Left ventricle myocardium inferior (tissue), 1 donor: ENCODE measurements at regions not wholly inside any gene's neighbourhood (a gene's known extent, or its start where the extent isn't known, plus 50 kb on each side); places are given as distances from the start of the nearest gene placed in this dataset.

Experiments
- DNase-seq: peaks from one replicate; pipeline ENCODE4 v3.0.0-alpha.2; 2020
- H3K27ac ChIP-seq: fragments of 200-600 bp; replicated peaks from 2 replicates; pipeline ENCODE4 v1.8.0; 2021
- H3K27me3 ChIP-seq: fragments of 200-600 bp; 2 replicates; pipeline ENCODE4 v1.8.0; 2021; ENCODE audit warnings: low read depth
- H3K36me3 ChIP-seq: fragments of 200-600 bp; 2 replicates; pipeline ENCODE4 v1.8.0; 2021
- H3K4me1 ChIP-seq: fragments of 200-600 bp; 2 replicates; pipeline ENCODE4 v1.8.0; 2021
- H3K4me3 ChIP-seq: fragments of 200-600 bp; 2 replicates; pipeline ENCODE4 v1.8.0; 2021; ENCODE audit warnings: mild to moderate bottlenecking, moderate library complexity
- H3K9me3 ChIP-seq: fragments of 200-600 bp; replicated peaks from 2 replicates; pipeline ENCODE4 v1.8.0; 2021
- CTCF ChIP-seq: fragments of 200-600 bp; IDR thresholded peaks from 2 replicates; pipeline ENCODE4 v1.8.0; 2021; ENCODE audit warnings: antibody characterized with exemption, mild to moderate bottlenecking, borderline replicate concordance
- intact Hi-C: fragments of 100-400 bp; cut with micrococcal nuclease; formaldehyde crosslinking; loops from one replicate; pipeline ENCODE4 v1.11.0; 2022
- donor health status: DM: no; HTN: yes; CAD: no; lungs with severe emphysema.

- Histone ChIP-seq H3K9me3 (no peaks in the 10 kb centered on the region), H3K36me3 (peaks cover 36% of the 10 kb centered on the region)
Measured at GRCh38 chr12:124420041-124420995, 125.4 kb downstream of the RFLNA start.

GRCh38 chr12:124419292-124420040 is 124.6 kb downstream of the RFLNA start:
- Histone ChIP-seq H3K4me3 (no peak overlapping the region), H3K9me3 (no peaks in the 10 kb centered on the region), H3K27me3 (no peaks in the 10 kb centered on the region), H3K36me3 (peaks cover 36% of the 10 kb centered on the region), H3K27ac (peak overlapping the region; percentile 94), H3K4me1 (peaks cover 47% of the 10 kb centered on the region)
- no peak for DNase-seq
- intact Hi-C loops, result no loop called here
- no peak for TF ChIP-seq CTCF

More at GRCh38 chr12:124420041-124420995, 125.4 kb downstream of the RFLNA start:
- DNase-seq, result no peak
- no peak for TF ChIP-seq CTCF
- no peak overlapping the region for H3K4me3 ChIP-seq
- H3K27ac ChIP-seq, result peak overlapping the region; percentile 94
- H3K4me1 ChIP-seq, result peaks cover 55% of the 10 kb centered on the region
- intact Hi-C loops, result no loop called here
- H3K27me3 ChIP-seq, result no peaks in the 10 kb centered on the region

- Histone ChIP-seq H3K27ac (peak overlapping the region; percentile 0), H3K27me3 (no peaks in the 10 kb centered on the region), H3K4me1 (peaks cover 46% of the 10 kb centered on the region), H3K4me3 (no peak overlapping the region), H3K36me3 (peaks cover 36% of the 10 kb centered on the region), H3K9me3 (no peaks in the 10 kb centered on the region)
- DNase-seq, result no peak
- intact Hi-C loops, result no loop called here
- TF ChIP-seq CTCF, result no peak
Measured at GRCh38 chr12:124418791-124419190, 123.9 kb downstream of the RFLNA start.

GRCh38 chr12:124418156-124418555 is 123.3 kb downstream of the RFLNA start:
- no peak for DNase-seq
- no peak overlapping the region for H3K27ac ChIP-seq

More at GRCh38 chr12:124418156-124418555, 123.3 kb downstream of the RFLNA start:
- no peaks in the 10 kb centered on the region for H3K9me3 ChIP-seq
- intact Hi-C loops, result no loop called here
- no peak for TF ChIP-seq CTCF
- peaks cover 46% of the 10 kb centered on the region for H3K4me1 ChIP-seq
- no peak overlapping the region for H3K4me3 ChIP-seq
- H3K36me3 ChIP-seq, result peaks cover 36% of the 10 kb centered on the region
- H3K27me3 ChIP-seq, result no peaks in the 10 kb centered on the region
